ENCODE measurements at regions not wholly inside any gene's neighbourhood (a gene's known extent, or its start where the extent isn't known, plus 50 kb on each side); places are given as distances from the start of the nearest gene placed in this dataset.

DNA sequence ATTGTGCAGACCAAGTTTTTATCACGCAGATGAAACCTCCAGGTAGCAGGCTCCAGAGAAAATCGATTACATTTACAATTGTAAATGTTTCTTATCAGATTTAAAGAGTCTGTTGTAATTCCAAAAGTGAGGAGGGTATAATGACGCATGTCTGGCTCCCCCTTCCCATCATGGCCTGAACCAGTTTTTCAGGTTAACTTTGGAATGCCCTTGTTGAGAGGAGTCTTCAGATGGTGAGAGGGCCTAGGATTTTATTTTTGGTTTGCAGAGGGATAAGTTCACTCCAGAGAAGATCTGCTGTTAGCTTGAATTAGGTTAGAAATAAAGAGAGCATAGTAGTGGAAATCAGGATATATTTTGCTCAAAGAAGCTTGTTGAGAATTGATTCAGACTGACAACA, 1028.3 kb upstream of the B3GALT2 start:
- H4K20me1 ChIP-seq (ENCODE audit: insufficient read depth, low read length), result no peaks in the 10 kb centered on the region
- TF ChIP-seq, protein P1, sequence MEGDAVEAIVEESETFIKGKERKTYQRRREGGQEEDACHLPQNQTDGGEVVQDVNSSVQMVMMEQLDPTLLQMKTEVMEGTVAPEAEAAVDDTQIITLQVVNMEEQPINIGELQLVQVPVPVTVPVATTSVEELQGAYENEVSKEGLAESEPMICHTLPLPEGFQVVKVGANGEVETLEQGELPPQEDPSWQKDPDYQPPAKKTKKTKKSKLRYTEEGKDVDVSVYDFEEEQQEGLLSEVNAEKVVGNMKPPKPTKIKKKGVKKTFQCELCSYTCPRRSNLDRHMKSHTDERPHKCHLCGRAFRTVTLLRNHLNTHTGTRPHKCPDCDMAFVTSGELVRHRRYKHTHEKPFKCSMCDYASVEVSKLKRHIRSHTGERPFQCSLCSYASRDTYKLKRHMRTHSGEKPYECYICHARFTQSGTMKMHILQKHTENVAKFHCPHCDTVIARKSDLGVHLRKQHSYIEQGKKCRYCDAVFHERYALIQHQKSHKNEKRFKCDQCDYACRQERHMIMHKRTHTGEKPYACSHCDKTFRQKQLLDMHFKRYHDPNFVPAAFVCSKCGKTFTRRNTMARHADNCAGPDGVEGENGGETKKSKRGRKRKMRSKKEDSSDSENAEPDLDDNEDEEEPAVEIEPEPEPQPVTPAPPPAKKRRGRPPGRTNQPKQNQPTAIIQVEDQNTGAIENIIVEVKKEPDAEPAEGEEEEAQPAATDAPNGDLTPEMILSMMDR (IDR thresholded peaks at IDR 0.05; ENCODE audit: extremely low read depth, low read depth, low read length), result no peak
- H3K79me2 ChIP-seq (ENCODE audit: insufficient read depth, low read length), result no peaks in the 10 kb centered on the region
- no peaks in the 10 kb centered on the region for H3K27me3 ChIP-seq (ENCODE audit: insufficient read depth, low read length)
- H2AFZ ChIP-seq (ENCODE audit: low read length), result no peak overlapping the region
- DNase-seq (ENCODE audit: insufficient read length, low spot score, missing footprints), result no peak
- H3K4me1 ChIP-seq (ENCODE audit: insufficient read depth, low read length), result no peaks in the 10 kb centered on the region
- H3K27ac ChIP-seq (ENCODE audit: low read depth, low read length), result no peak overlapping the region
- H3K9me3 ChIP-seq (ENCODE audit: low read depth, low read length), result no peaks in the 10 kb centered on the region
- H3K36me3 ChIP-seq (ENCODE audit: insufficient read depth, low read length), result no peaks in the 10 kb centered on the region
- no peak overlapping the region for H3K4me3 ChIP-seq (ENCODE audit: insufficient read depth, low read length)
- no peak overlapping the region for H3K4me2 ChIP-seq (ENCODE audit: insufficient read depth, low read length)

- Histone ChIP-seq H3K27ac (ENCODE audit: low read depth, low read length) (no peak overlapping the region), H3K4me3 (ENCODE audit: insufficient read depth, low read length) (no peak overlapping the region)
Measured at GRCh38 chr1:194209920-194210319, 1023.5 kb upstream of the B3GALT2 start.

DNA sequence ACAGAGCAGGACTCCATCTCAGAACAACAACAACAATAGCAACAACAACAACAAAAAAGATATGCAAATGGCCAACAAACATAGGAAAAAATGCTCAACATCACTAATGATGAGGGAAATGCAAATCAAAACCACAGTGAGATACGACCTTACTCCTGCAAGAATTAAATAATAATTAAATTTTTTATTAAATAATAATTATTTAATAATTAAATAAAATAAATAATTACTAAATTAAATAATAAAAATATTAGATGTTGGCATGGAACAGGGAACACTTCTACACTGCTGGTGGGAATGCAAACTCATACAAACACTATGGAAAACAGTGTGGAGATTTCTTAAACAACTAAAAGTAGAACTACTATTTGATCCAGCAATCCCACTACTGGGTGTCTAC, 1022.3 kb upstream of the B3GALT2 start:
- no peaks in the 10 kb centered on the region for H3K27me3 ChIP-seq (ENCODE audit: insufficient read depth, low read length)
- H3K27ac ChIP-seq (ENCODE audit: low read depth, low read length), result no peak overlapping the region
- H3K4me1 ChIP-seq (ENCODE audit: insufficient read depth, low read length), result no peaks in the 10 kb centered on the region
- peaks cover 3% of the 10 kb centered on the region for H3K9me3 ChIP-seq (ENCODE audit: low read depth, low read length)
- H3K36me3 ChIP-seq (ENCODE audit: insufficient read depth, low read length), result no peaks in the 10 kb centered on the region
- no peak overlapping the region for H3K4me2 ChIP-seq (ENCODE audit: insufficient read depth, low read length)
- TF ChIP-seq, protein P1 (IDR thresholded peaks at IDR 0.05; ENCODE audit: extremely low read depth, low read depth, low read length), result no peak
- H2AFZ ChIP-seq (ENCODE audit: low read length), result no peak overlapping the region
- no peak overlapping the region for H3K4me3 ChIP-seq (ENCODE audit: insufficient read depth, low read length)
- DNase-seq (ENCODE audit: insufficient read length, low spot score, missing footprints), result no peak
- H3K79me2 ChIP-seq (ENCODE audit: insufficient read depth, low read length), result no peaks in the 10 kb centered on the region
- no peaks in the 10 kb centered on the region for H4K20me1 ChIP-seq (ENCODE audit: insufficient read depth, low read length)

More at GRCh38 chr1:194209920-194210319, 1023.5 kb upstream of the B3GALT2 start:
- H3K9me3 ChIP-seq (ENCODE audit: low read depth, low read length), result peaks cover 3% of the 10 kb centered on the region
- no peaks in the 10 kb centered on the region for H3K4me1 ChIP-seq (ENCODE audit: insufficient read depth, low read length)
- H4K20me1 ChIP-seq (ENCODE audit: insufficient read depth, low read length), result no peaks in the 10 kb centered on the region
- H2AFZ ChIP-seq (ENCODE audit: low read length), result no peak overlapping the region
- H3K36me3 ChIP-seq (ENCODE audit: insufficient read depth, low read length), result no peaks in the 10 kb centered on the region
- no peaks in the 10 kb centered on the region for H3K79me2 ChIP-seq (ENCODE audit: insufficient read depth, low read length)
- H3K27me3 ChIP-seq (ENCODE audit: insufficient read depth, low read length), result no peaks in the 10 kb centered on the region
- no peak overlapping the region for H3K4me2 ChIP-seq (ENCODE audit: insufficient read depth, low read length)
- no peak for DNase-seq (ENCODE audit: insufficient read length, low spot score, missing footprints)
- TF ChIP-seq, protein P1 (IDR thresholded peaks at IDR 0.05; ENCODE audit: extremely low read depth, low read depth, low read length), result no peak

- H3K36me3 ChIP-seq (ENCODE audit: insufficient read depth, low read length), result no peaks in the 10 kb centered on the region
- no peak overlapping the region for H3K27ac ChIP-seq (ENCODE audit: low read depth, low read length)
- no peaks in the 10 kb centered on the region for H3K4me1 ChIP-seq (ENCODE audit: insufficient read depth, low read length)
- H3K9me3 ChIP-seq (ENCODE audit: low read depth, low read length), result no peaks in the 10 kb centered on the region
- no peaks in the 10 kb centered on the region for H3K79me2 ChIP-seq (ENCODE audit: insufficient read depth, low read length)
- no peaks in the 10 kb centered on the region for H4K20me1 ChIP-seq (ENCODE audit: insufficient read depth, low read length)
- no peak overlapping the region for H3K4me3 ChIP-seq (ENCODE audit: insufficient read depth, low read length)
- TF ChIP-seq, protein P1 (IDR thresholded peaks at IDR 0.05; ENCODE audit: extremely low read depth, low read depth, low read length), result no peak
- no peak overlapping the region for H3K4me2 ChIP-seq (ENCODE audit: insufficient read depth, low read length)
- no peaks in the 10 kb centered on the region for H3K27me3 ChIP-seq (ENCODE audit: insufficient read depth, low read length)
- no peak overlapping the region for H2AFZ ChIP-seq (ENCODE audit: low read length)
- DNase-seq (ENCODE audit: insufficient read length, low spot score, missing footprints), result no peak
Measured at GRCh38 chr1:194196562-194196961, 1010.1 kb upstream of the B3GALT2 start.

Measured in osteoblast (primary cell).